Fibroblast of villous mesenchyme (primary cell): ENCODE measurements at regions not wholly inside any gene's neighbourhood (a gene's known extent, or its start where the extent isn't known, plus 50 kb on each side); places are given as distances from the start of the nearest gene placed in this dataset.

Source experiments
- DNase-seq: peaks from one replicate; pipeline ENCODE4 v3.0.0-alpha.2; 2010; ENCODE audit warnings: low read depth
- H3K4me3 ChIP-seq: 2 replicates; pipeline ENCODE4 v1.5.1; 2011; ENCODE audit warnings: low read depth, mild to moderate bottlenecking, low read length
- TF ChIP-seq, protein P1 (sequence below): IDR thresholded peaks from 2 replicates; pipeline ENCODE4 v1.5.1; 2012; ENCODE audit warnings: low read depth, mild to moderate bottlenecking, low read length; ENCODE audit not compliant: insufficient read depth

DNA sequence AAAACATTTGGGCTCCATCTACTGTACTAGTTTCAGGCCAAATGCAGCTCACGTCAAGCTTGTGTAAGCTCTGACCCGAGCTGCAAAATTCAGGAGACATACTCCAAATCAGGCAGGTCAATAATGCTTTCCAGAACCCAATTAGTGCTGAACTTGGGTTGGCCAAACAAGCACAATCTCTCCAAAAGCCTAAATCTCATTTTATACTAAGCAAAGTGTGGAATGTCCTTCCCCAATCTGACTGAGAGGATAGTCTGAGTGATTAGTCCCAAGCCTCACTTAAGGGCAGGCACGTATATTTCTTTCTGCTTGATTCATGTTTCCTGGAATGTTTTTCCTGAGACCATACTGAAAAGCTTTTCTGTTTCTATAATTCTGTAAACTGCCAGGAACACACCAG, 79.9 kb downstream of the NKX6-1 start:
- no peak for DNase-seq
- TF ChIP-seq, protein P1, sequence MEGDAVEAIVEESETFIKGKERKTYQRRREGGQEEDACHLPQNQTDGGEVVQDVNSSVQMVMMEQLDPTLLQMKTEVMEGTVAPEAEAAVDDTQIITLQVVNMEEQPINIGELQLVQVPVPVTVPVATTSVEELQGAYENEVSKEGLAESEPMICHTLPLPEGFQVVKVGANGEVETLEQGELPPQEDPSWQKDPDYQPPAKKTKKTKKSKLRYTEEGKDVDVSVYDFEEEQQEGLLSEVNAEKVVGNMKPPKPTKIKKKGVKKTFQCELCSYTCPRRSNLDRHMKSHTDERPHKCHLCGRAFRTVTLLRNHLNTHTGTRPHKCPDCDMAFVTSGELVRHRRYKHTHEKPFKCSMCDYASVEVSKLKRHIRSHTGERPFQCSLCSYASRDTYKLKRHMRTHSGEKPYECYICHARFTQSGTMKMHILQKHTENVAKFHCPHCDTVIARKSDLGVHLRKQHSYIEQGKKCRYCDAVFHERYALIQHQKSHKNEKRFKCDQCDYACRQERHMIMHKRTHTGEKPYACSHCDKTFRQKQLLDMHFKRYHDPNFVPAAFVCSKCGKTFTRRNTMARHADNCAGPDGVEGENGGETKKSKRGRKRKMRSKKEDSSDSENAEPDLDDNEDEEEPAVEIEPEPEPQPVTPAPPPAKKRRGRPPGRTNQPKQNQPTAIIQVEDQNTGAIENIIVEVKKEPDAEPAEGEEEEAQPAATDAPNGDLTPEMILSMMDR, result no peak

DNA sequence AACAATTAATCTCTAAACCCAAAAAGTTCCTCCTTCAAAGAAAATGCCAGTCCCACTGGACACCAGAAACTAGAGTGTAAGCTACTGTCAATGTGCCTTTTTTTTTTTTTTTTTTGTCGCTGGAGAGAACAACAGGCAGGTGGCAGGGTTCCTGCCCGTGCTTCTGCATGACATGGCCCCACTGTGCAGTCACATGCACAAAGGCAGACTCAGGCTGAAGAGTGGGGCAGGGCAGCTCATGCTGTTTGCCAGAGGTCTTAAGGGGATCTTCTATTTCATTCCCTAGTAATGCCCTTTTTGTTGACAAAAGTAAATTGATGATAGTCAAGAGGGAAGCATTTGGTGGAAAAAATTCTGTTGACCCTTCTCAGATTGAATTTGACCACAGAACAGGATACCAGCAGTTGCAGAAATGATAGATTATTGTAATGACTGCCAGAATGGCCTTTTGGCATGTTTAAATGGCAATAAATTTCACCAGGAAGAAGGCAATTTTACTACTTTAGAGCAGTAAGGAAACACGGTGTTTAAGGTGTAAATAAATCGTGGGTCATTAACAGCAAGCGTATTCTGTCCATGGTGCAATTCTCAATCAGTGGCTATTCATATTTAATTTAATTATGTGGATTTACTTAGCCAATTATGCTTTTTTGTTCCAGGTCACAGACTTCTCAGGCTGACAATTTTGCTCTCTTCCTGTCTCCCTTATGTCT, 80.9 kb downstream of the NKX6-1 start:
- TF ChIP-seq, protein P1, result no peak
- DNase-seq, result no peak
- H3K4me3 ChIP-seq, result no peak overlapping the region

More for the DNA sequence above, 79.9 kb downstream of the NKX6-1 start:
- H3K4me3 ChIP-seq, result no peak overlapping the region

DNA sequence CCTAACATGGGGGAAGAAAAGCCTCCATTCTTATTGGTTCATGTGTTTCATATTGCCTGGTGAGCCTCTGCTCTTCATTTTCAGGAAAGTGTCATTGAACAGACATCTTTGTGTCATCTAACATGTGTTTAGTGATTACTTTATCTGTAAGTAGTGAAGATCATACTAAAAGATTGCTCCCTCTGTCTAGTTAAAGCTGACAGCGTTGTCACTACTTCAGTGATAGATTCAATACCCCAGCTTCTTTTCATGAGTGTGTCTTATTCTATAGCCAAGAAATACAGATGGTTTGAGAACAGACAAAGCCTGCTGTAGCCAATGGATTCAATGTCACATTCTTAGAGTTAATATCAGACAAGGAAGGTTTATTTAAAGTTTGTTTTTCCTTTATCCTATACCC, 85.1 kb downstream of the NKX6-1 start:
- no peak for DNase-seq
- H3K4me3 ChIP-seq, result no peak overlapping the region
- TF ChIP-seq, protein P1, result no peak

DNA sequence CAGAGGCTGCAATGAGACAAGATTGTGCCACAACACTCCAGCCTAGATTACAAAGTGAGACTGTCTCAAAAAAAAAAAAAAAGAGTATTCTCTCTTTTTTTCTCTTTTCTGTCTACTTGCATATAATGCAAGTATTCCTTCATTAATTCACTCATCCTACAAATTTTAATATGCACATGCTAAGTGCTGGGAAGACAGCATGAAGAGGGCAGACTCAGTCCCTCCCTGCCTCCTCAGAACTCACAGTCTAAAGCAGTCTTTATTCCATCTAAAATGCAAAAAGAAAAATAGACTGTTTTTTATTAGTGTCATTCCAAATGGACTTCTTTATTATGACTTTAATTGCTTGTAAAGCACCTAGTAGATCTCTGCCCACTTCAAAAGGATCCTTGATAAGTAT, 85.6 kb downstream of the NKX6-1 start:
- H3K4me3 ChIP-seq, result no peak overlapping the region
- DNase-seq, result no peak
- TF ChIP-seq, protein P1, result no peak

DNA sequence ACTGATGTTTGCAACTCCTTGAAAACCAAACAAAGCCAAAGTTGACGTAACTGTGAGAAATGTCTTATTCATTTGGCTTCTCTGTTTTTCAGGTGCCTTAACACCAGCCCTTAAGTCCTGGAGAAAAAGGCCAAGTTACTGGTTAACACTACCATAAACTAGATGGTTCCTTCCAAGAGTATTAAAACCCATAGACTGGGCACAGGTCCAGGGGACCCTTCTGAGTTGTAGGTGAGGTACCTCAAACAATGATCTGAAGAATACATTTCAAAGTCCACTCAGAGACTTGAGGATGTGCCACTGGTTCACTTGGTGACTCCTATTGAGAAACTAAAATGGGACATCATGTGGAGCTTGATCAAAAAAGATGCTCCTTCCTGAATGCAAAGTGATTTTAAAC, 87.0 kb downstream of the NKX6-1 start:
- TF ChIP-seq, protein P1, result no peak
- no peak overlapping the region for H3K4me3 ChIP-seq
- no peak for DNase-seq

DNA sequence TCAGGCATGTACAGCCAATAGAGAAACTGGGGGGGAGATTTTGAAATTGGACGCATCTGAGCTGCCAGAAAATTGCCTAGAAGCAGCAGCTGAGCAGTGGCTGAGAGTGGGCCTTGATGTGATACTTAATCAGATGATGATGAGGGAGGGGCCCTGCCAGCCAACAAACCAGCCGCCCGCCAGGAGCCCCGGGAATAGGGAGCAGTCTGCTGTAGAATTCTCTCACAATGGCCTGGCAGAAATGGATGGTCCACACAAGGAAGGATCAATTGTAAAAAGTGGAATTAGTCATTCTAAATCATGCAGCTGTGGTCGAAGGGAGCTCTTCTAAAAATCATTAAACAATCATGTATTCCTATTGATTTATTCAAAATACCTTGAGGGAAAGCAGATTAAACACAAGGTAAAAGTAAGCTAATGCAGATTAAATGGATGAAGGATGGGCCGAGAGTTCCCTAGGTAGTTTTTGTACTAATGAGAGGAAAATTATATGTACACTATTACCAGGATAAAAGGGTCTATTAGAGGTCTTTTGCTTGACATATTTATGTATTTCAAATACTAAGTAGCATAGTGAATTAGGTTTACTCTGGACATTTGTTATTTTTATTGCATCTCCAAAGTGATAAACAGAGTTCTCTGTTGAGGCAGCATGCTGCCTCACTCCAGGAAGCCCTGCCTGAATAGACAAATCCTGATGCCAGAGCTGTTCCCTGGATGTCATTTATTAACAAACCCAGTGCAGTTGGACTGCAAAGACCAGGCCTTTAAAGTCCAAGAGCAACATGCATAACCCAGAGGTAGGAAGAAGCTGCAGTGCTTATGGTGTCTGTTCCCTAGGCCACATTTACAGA, 91.3 kb downstream of the NKX6-1 start:
- H3K4me3 ChIP-seq, result no peak overlapping the region
- no peak for DNase-seq
- TF ChIP-seq, protein P1, result no peak
